Kidney (tissue), 13 donors: ENCODE measurements at regions not wholly inside any gene's neighbourhood (a gene's known extent, or its start where the extent isn't known, plus 50 kb on each side); places are given as distances from the start of the nearest gene placed in this dataset.
A peak's percentile ranks its signal among the peaks of the same experiment; 100 is the strongest.

Experiments
- DNase-seq, 5 donors: peaks; one replicate each; pipeline ENCODE4 v3.0.0-alpha.2; 2013 to 2020
- FAIRE-seq: peaks from 2 replicates; lab custom pipeline; 2012; peaks lifted over from hg19 to GRCh38; lab: Jason Lieb, UNC
- H3K27ac ChIP-seq, 2 donors: one replicate each; pipeline ENCODE4 v1.7.0; 2013; ENCODE audit warnings: low read depth in 2 of 2, low read length in 2 of 2, inconsistent platforms in 1 of 2
- H3K27me3 ChIP-seq: one replicate; pipeline ENCODE4 v1.7.1; 2013; ENCODE audit warnings: low read length, inconsistent platforms; ENCODE audit not compliant: control insufficient read depth, insufficient read depth
- H3K36me3 ChIP-seq, 3 donors: one replicate each; pipeline versions ENCODE4 v1.7.0 to v1.7.1; 2013; ENCODE audit warnings: low read length in 3 of 3, control low read depth in 1 of 3, inconsistent platforms in 1 of 3; ENCODE audit not compliant: insufficient read depth in 3 of 3, control insufficient read depth in 2 of 3
- H3K4me1 ChIP-seq, 3 donors: one replicate each; pipeline versions ENCODE4 v1.7.0 to v1.7.1; 2013; ENCODE audit warnings: low read length in 3 of 3, inconsistent platforms in 1 of 3, low read depth in 1 of 3; ENCODE audit not compliant: control insufficient read depth in 2 of 3, insufficient read depth in 2 of 3
- H3K4me3 ChIP-seq, 3 donors: one replicate each; pipeline versions ENCODE4 v1.7.0 to v1.8.1; 2013; ENCODE audit warnings: low read length in 3 of 3, control low read depth in 1 of 3, inconsistent platforms in 1 of 3
- H3K9ac ChIP-seq, 3 donors: one replicate each; pipeline versions ENCODE4 v1.7.0 to v1.7.1; 2013; ENCODE audit warnings: low read length in 3 of 3, control low read depth in 1 of 3, inconsistent platforms in 1 of 3
- H3K9me3 ChIP-seq, 3 donors: one replicate each; pipeline versions ENCODE4 v1.7.0 to v1.7.1; 2013; ENCODE audit warnings: low read length in 3 of 3, control low read depth in 1 of 3, inconsistent platforms in 1 of 3; ENCODE audit not compliant: control insufficient read depth in 2 of 3, insufficient read depth in 1 of 3
- CTCF ChIP-seq: IDR thresholded peaks from 3 replicates; pipeline ENCODE4 v1.5.1; 2012; ENCODE audit warnings: mild to moderate bottlenecking, moderate library complexity, borderline replicate concordance; ENCODE audit not compliant: insufficient read depth; ENCODE audit errors: extremely low read depth
- intact Hi-C: fragments of 100-400 bp; cut with DNase I; formaldehyde crosslinking; loops from one replicate; pipeline ENCODE4 v1.11.1; 2022
- donor health status: control.
- donor health status: control.
- donor health status: control.
- donor health status: control.
- donor health status: control.
- donor health status: DM: yes; HTN: yes; CAD: no.
- donor health status: Normal renal cell carcinoma (clear cell type).

GRCh38 chr6:126480268-126480667, 140.4 kb downstream of the CENPW start:
- no peaks in the 10 kb centered on the region for H3K9me3 ChIP-seq
- no peaks in the 10 kb centered on the region for H3K36me3 ChIP-seq
- DNase-seq (no peak), FAIRE-seq (no peak)
- no peak overlapping the region for H3K27ac ChIP-seq
- H3K9ac ChIP-seq, result no peak overlapping the region
- intact Hi-C loops, result no loop called here
- no peaks in the 10 kb centered on the region for H3K27me3 ChIP-seq
- TF ChIP-seq CTCF, result no peak
- H3K4me3 ChIP-seq, result no peak overlapping the region
- no peaks in the 10 kb centered on the region for H3K4me1 ChIP-seq

GRCh38 chr6:126481319-126481718, 141.4 kb downstream of the CENPW start:
- no peak overlapping the region for H3K4me3 ChIP-seq
- no peaks in the 10 kb centered on the region for H3K36me3 ChIP-seq
- H3K27ac ChIP-seq, result no peak overlapping the region
- H3K9me3 ChIP-seq, result no peaks in the 10 kb centered on the region
- no peak for TF ChIP-seq CTCF
- no peaks in the 10 kb centered on the region for H3K27me3 ChIP-seq
- no peaks in the 10 kb centered on the region for H3K4me1 ChIP-seq
- no peak overlapping the region for H3K9ac ChIP-seq
- DNase-seq (peak in 2 of 5 donors; percentile 15 to 17), FAIRE-seq (no peak)
- intact Hi-C loops, result no loop called here

- Histone ChIP-seq H3K4me1 (no peaks in the 10 kb centered on the region), H3K27me3 (no peaks in the 10 kb centered on the region), H3K36me3 (no peaks in the 10 kb centered on the region), H3K9me3 (peaks cover 0 to 2% (median 0%) of the 10 kb centered on the region in 3 donors), H3K4me3 (no peak overlapping the region), H3K9ac (no peak overlapping the region), H3K27ac (no peak overlapping the region)
- no peak for FAIRE-seq
- no peak for DNase-seq
- intact Hi-C loops, result no loop called here
- no peak for TF ChIP-seq CTCF
Observed at GRCh38 chr6:126504792-126505191, 164.9 kb downstream of the CENPW start.

- H3K4me3 ChIP-seq, result no peak overlapping the region
- DNase-seq (no peak), FAIRE-seq (no peak)
- no peaks in the 10 kb centered on the region for H3K27me3 ChIP-seq
- H3K9ac ChIP-seq, result no peak overlapping the region
- no peak for TF ChIP-seq CTCF
- no peaks in the 10 kb centered on the region for H3K9me3 ChIP-seq
- H3K36me3 ChIP-seq, result no peaks in the 10 kb centered on the region
- intact Hi-C loops, result no loop called here
- no peaks in the 10 kb centered on the region for H3K4me1 ChIP-seq
- H3K27ac ChIP-seq, result no peak overlapping the region
Observed at GRCh38 chr6:126513198-126513597, 173.3 kb downstream of the CENPW start.
